Endothelial cell of umbilical vein (primary cell): ENCODE measurements at regions not wholly inside any gene's neighbourhood (a gene's known extent, or its start where the extent isn't known, plus 50 kb on each side); places are given as distances from the start of the nearest gene placed in this dataset.

Experiments used
- BruUV-seq: library from RNA; stranded (reverse); fragments of 400-500 nt; replicated peaks from 2 replicates; lab custom pipeline; 2021; lab: Mats Ljungman, UMichigan
- CTCF ChIA-PET: fragments of 300-600, 350-600 bp; sonication (Branson Sonifier 250); formaldehyde crosslinking; loops from one replicate; lab custom pipeline; 2021; ENCODE audit warnings: antibody characterized with exemption, inconsistent platforms; lab: Charles Lee
- POLR2A ChIA-PET: fragments of 300-600, 350-600 bp; sonication (Branson Sonifier 250); formaldehyde crosslinking; loops from one replicate; lab custom pipeline; 2021; ENCODE audit warnings: antibody characterized with exemption, inconsistent platforms; lab: Charles Lee
- DNase-seq: peaks from one replicate; pipeline ENCODE4 v3.0.0-alpha.2; 2011; ENCODE audit warnings: low read depth, low spot score
- FAIRE-seq: peaks from 2 replicates; lab custom pipeline; 2011; peaks lifted over from hg19 to GRCh38; lab: Jason Lieb, UNC
- H2AFZ ChIP-seq: 2 replicates; pipeline ENCODE4 v1.6.0; 2012; ENCODE audit warnings: low read depth, low read length, control low read depth, inconsistent platforms
- H3K27ac ChIP-seq: 2 replicates; pipeline ENCODE4 v1.5.1; 2011; ENCODE audit warnings: low read depth, mild to moderate bottlenecking, control low read depth, low read length, moderate library complexity; ENCODE audit not compliant: insufficient read depth
- H3K27me3 ChIP-seq, 2 experiments: 2 replicates each; pipeline versions ENCODE4 v1.6.0 to v1.6.1; 2011; ENCODE audit warnings: low read length in 2 of 2, mixed read lengths in 1 of 2; ENCODE audit not compliant: control insufficient read depth in 2 of 2, insufficient read depth in 2 of 2
- H3K36me3 ChIP-seq, 2 experiments: 2 replicates in 1 of 2; 3 replicates in 1 of 2; pipeline ENCODE4 v1.5.1; 2011; ENCODE audit warnings: low read length in 2 of 2, mild to moderate bottlenecking in 1 of 2, moderate library complexity in 1 of 2; ENCODE audit not compliant: control insufficient read depth in 2 of 2, insufficient read depth in 2 of 2; ENCODE audit errors: extremely low read depth in 1 of 2
- H3K4me1 ChIP-seq: 3 replicates; pipeline ENCODE4 v1.5.1; 2011; ENCODE audit warnings: mild to moderate bottlenecking, low read length; ENCODE audit not compliant: control insufficient read depth, insufficient read depth; ENCODE audit errors: extremely low read depth
- H3K4me2 ChIP-seq: 2 replicates; pipeline ENCODE4 v1.6.1; 2011; ENCODE audit warnings: low read length, control low read depth, mixed read lengths; ENCODE audit not compliant: insufficient read depth
- H3K4me3 ChIP-seq, 3 experiments: fragments of 200-600 bp in 1 of 3; sonication (generic), shearing (Covaris generic) in 1 of 3; replicated peaks in 1 of 3; 2 replicates each; pipeline ENCODE4 v1.5.1; 2011 to 2016; ENCODE audit warnings: control low read depth in 3 of 3, low read length in 3 of 3, mild to moderate bottlenecking in 2 of 3, inconsistent platforms in 1 of 3, low read depth in 1 of 3, moderate library complexity in 1 of 3; ENCODE audit not compliant: insufficient read depth in 1 of 3
- H3K79me2 ChIP-seq: 2 replicates; pipeline ENCODE4 v1.6.0; 2012; ENCODE audit warnings: low read length, inconsistent platforms; ENCODE audit not compliant: control insufficient read depth, insufficient read depth
- H3K9ac ChIP-seq: replicated peaks from 2 replicates; pipeline ENCODE3; 2011; ENCODE audit warnings: low read length, control low read depth; ENCODE audit not compliant: insufficient read depth; ENCODE audit errors: extremely low read depth
- H3K9me1 ChIP-seq: replicated peaks from 3 replicates; pipeline ENCODE4 v1.6.0; 2011; ENCODE audit warnings: mild to moderate bottlenecking, low read length; ENCODE audit not compliant: control insufficient read depth, insufficient read depth; ENCODE audit errors: extremely low read depth
- H3K9me3 ChIP-seq: replicated peaks from 2 replicates; pipeline ENCODE4 v1.5.1; 2012; ENCODE audit warnings: low read length, inconsistent platforms; ENCODE audit not compliant: control insufficient read depth, insufficient read depth
- H4K20me1 ChIP-seq: replicated peaks from 2 replicates; pipeline ENCODE3; 2011; ENCODE audit warnings: mild to moderate bottlenecking, low read length; ENCODE audit not compliant: control insufficient read depth, insufficient read depth; ENCODE audit errors: extremely low read depth
- CTCF ChIP-seq, 2 donors: IDR thresholded peaks; 1 replicate in 1 of 2; 2 replicates in 1 of 2; pipeline ENCODE4 v1.5.1; 2011; ENCODE audit warnings: low read length in 2 of 2, mild to moderate bottlenecking in 2 of 2, moderate library complexity in 2 of 2, control low read depth in 1 of 2, inconsistent platforms in 1 of 2, low read depth in 1 of 2; ENCODE audit not compliant: insufficient read depth in 1 of 2; ENCODE audit errors: extremely low read depth in 1 of 2
- EZH2 ChIP-seq: IDR thresholded peaks from 2 replicates; pipeline ENCODE4 v1.6.1; 2012; ENCODE audit warnings: borderline replicate concordance, low read depth, mild to moderate bottlenecking, moderate library complexity, low read length, inconsistent platforms; ENCODE audit not compliant: severe bottlenecking
- FOS ChIP-seq: IDR thresholded peaks from 2 replicates; pipeline ENCODE4 v1.6.1; 2011; ENCODE audit warnings: mild to moderate bottlenecking, low read length, moderate library complexity, borderline replicate concordance; ENCODE audit not compliant: insufficient read depth
- GATA2 ChIP-seq: IDR thresholded peaks from 2 replicates; pipeline ENCODE4 v1.7.0; 2011; ENCODE audit warnings: low read depth, mild to moderate bottlenecking, moderate library complexity, mixed read lengths, low read length; ENCODE audit not compliant: insufficient read length, insufficient read depth
- JUN ChIP-seq: IDR thresholded peaks from 2 replicates; pipeline ENCODE4 v1.6.1; 2011; ENCODE audit warnings: borderline replicate concordance, low read depth; ENCODE audit not compliant: insufficient read length, insufficient read depth
- MYC ChIP-seq: IDR thresholded peaks from one replicate; pipeline ENCODE4 v1.6.1; 2011; ENCODE audit warnings: mild to moderate bottlenecking, low read depth, low read length
- POLR2A ChIP-seq: IDR thresholded peaks from 2 replicates; pipeline ENCODE4 v1.6.1; 2012; ENCODE audit warnings: low read depth, mild to moderate bottlenecking, control low read depth, low read length
- POLR2AphosphoS5 ChIP-seq: IDR thresholded peaks from 2 replicates; pipeline ENCODE4 v1.6.1; 2012; ENCODE audit warnings: low read depth, mild to moderate bottlenecking, control low read depth, low read length, moderate library complexity; ENCODE audit not compliant: insufficient read depth
- dilution Hi-C: fragments of 300-500 bp; cut with MboI; formaldehyde crosslinking; loops from one replicate; pipeline ENCODE4 v1.15.0; 2019; ENCODE audit warnings: low sequenced_read_pairs; ENCODE audit not compliant: extremely low pct_ligation_motif_present
- intact Hi-C: fragments of 100-400 bp; cut with micrococcal nuclease; formaldehyde crosslinking; loops from one replicate; pipeline ENCODE4 v1.10.0; 2022
- TF ChIP-seq, protein P1 (sequence below): IDR thresholded peaks from 2 replicates; pipeline ENCODE4 v1.6.1; 2011; ENCODE audit not compliant: insufficient read depth, insufficient read length

DNA sequence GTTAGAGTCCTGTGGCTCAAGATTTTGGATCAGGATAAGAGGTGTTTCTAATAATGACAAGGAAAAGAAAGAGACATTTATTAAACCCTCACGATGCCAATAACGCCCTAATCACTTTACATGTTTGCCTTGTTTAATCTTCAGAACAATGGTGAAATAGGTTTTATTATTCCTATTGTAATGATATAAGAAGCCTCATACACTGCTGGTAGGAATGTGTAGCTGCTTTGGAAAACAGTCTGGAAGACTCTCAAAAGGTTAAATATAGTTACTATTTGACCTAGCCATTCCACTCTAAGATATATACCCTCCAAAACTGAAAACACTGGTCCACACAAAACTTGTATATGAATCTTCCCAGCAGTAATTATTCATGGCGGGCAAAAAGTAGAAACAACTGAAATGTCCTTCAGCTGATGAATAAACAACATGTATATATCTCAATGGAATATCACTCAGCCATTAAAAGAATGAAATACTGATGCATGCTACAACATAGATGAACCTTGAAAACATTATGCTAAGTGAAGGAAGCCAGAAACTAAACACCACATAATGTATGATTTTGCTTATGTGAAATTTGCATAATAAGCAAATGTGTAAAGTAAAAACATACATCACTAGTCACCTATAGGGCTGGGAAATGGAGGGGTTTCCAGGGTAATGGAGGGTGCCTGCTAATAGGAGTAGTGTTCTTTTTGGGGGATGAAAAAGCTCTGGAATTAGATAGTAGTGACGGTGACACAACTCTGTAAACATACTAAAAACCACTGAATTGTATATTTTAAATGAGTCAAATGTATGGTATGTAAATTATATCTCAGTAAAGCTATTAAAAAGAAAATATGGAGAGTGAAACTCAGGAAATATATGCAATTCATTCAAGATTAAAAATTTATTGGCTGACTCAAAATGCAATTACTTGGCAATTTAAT, 76.9 kb upstream of the ANK3 start:
- FAIRE-seq (no peak), DNase-seq (no peak)
- Histone ChIP-seq H3K9ac (no peak overlapping the region), H3K4me2 (no peak overlapping the region), H3K4me3 (no peak overlapping the region), H3K36me3 (no peaks in the 10 kb centered on the region), H3K79me2 (no peaks in the 10 kb centered on the region), H3K27me3 (no peaks in the 10 kb centered on the region), H3K4me1 (no peaks in the 10 kb centered on the region), H3K9me1 (no peaks in the 10 kb centered on the region), H3K9me3 (no peaks in the 10 kb centered on the region), H3K27ac (no peak overlapping the region), H2AFZ (no peak overlapping the region), H4K20me1 (no peaks in the 10 kb centered on the region)
- CTCF ChIA-PET, result interaction anchor here (0.6 to 1.6 kb wide), 4 partner anchors 8 to 131 kb away, joined by 3 to 4 read pairs (median 4); no protein-coding TSS in a partner anchor
- POLR2A ChIA-PET, result interaction anchor here (0.7 kb wide), 1 partner anchor 103 kb away, joined by 5 read pairs; no protein-coding TSS in a partner anchor
- dilution Hi-C loops, result no loop called here
- BruUV-seq, result no TSS peak
- TF ChIP-seq CTCF (IDR thresholded peaks at IDR 0.05; ENCODE audit: extremely low read depth in 1 of 2, insufficient read depth in 1 of 2, low read depth in 1 of 2, low read length in 2 of 2), result no peak
- TF ChIP-seq POLR2A, result no peak
- TF ChIP-seq EZH2, result no peak
- TF ChIP-seq FOS, result no peak
- TF ChIP-seq JUN, result no peak
- no peak for TF ChIP-seq POLR2AphosphoS5
- TF ChIP-seq MYC, result no peak
- TF ChIP-seq, protein P1, sequence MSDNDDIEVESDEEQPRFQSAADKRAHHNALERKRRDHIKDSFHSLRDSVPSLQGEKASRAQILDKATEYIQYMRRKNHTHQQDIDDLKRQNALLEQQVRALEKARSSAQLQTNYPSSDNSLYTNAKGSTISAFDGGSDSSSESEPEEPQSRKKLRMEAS, result no peak
- TF ChIP-seq GATA2, result no peak
- intact Hi-C loops, result no loop called here
